Skin epidermis (tissue), 12 donors: ENCODE measurements at regions not wholly inside any gene's neighbourhood (a gene's known extent, or its start where the extent isn't known, plus 50 kb on each side); places are given as distances from the start of the nearest gene placed in this dataset.
"Not testable (repeated sequence)": the region's sequence is repeated elsewhere in the genome, so short reads cannot be mapped to it uniquely, and the experiment has no call there.

ENCODE experiments used
- H3K27ac ChIP-seq, 21 experiments: fragments of 200-600 bp; sonication (generic) in 11 of 21; one replicate each; pipeline ENCODE4 v1.5.0; 2020; ENCODE audit warnings: mild to moderate bottlenecking in 3 of 21, inconsistent platforms in 2 of 21, moderate library complexity in 2 of 21
- H3K4me3 ChIP-seq, 7 experiments: fragments of 200-600 bp; sonication (generic) in 2 of 7; one replicate each; pipeline ENCODE4 v1.5.0; 2020; ENCODE audit warnings: inconsistent platforms in 2 of 7, mild to moderate bottlenecking in 2 of 7, moderate library complexity in 1 of 7

DNA sequence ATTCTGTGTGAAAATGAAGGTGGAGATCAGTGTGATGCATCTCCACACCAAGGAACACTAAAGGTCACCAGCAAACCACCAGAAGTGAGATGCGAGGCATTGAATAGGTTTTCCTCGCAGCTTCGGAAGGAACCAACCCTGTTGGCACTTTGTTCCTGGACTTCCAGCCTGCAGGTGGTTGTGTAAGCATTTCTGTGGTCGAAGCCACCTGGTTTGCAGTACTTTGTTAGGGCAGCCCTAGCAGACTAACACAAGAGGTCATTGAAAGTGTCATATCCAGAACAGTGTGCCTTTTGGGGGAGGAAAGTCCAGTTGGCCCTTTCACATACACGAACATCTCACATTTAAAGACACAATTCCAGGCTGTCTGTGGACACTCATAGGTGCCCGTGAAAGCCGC, 237.2 kb upstream of the PLGLB1 start:
- not testable (repeated sequence) for H3K4me3 ChIP-seq, H3K27ac ChIP-seq

DNA sequence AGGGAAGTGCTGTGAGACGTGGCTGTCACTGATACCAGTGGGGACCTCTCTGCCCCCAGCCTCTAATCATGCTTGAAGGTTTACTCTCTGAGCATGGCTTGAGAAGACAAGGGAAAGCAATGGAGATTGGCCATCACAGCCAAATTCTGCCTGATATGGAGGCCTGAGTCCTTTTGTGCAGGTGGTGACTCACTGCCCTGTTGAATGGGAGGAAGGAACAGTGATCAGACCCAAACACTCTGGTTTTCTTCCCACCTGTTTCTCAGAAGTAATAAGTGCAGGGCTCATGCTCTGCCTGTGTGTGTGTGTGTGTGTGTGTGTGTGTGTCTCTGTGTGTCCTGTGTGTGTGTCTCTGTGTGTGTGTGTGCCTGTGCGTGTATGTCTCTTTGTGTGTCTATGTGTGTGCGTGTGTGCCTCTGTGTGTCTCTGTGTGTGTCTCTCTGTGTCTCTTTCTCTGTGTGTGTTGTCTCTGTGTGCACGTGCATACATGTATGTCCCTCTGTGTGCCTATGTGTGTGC, 240.6 kb upstream of the PLGLB1 start:
- not testable (repeated sequence) for H3K4me3 ChIP-seq, H3K27ac ChIP-seq

DNA sequence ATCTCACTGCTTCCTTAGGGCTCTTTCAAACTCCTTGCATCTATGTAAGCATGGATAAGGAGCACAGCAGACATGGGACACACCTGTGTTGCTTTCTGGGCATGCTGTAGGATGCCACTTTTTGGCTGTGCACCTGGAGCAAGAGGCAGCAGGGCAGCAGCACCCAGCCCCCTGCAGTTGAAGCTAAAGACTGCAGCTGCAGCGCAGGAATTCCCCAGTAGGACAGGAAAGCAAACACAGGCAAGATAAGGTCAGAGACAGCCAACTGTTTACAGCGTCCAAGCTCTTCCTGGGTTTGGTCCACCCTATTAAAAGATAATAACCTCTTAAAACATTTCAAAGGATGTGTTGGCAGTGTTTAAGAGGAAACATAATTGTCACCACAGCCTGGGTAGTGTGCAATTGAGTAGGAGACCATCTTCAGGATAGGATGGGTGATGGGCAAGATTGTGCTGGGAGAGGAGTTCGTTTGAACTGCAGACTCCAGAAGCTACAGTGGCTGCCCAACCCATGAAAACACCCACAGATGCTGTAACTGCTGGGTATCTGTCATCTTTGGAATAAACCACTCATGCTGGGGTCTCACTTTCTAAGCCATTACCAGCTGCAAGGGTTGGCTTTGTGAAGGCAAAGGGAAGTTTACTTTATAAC, 242.3 kb upstream of the PLGLB1 start:
- H3K27ac ChIP-seq, H3K4me3 ChIP-seq: not testable (repeated sequence)

DNA sequence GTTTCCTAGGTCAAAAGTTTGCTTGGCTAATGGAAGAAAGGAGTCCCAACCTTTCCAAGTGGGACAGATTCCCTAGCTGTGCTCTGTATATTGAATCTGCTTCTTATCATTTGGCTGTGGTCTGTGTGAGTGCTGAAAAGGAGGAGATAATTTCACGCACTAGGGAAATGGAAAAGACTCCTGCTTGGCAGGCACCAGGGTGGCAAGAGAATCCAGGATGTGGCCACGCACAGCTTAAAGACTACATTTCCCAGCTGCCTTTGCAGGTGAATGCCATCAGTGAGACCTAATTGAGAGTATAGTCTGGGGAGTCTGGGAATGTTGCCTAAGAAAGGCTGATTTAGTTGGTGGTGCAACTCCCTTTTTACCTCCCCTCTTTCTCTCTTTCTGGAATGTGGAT, 253.5 kb upstream of the PLGLB1 start:
- not testable (repeated sequence) for H3K27ac ChIP-seq, H3K4me3 ChIP-seq

DNA sequence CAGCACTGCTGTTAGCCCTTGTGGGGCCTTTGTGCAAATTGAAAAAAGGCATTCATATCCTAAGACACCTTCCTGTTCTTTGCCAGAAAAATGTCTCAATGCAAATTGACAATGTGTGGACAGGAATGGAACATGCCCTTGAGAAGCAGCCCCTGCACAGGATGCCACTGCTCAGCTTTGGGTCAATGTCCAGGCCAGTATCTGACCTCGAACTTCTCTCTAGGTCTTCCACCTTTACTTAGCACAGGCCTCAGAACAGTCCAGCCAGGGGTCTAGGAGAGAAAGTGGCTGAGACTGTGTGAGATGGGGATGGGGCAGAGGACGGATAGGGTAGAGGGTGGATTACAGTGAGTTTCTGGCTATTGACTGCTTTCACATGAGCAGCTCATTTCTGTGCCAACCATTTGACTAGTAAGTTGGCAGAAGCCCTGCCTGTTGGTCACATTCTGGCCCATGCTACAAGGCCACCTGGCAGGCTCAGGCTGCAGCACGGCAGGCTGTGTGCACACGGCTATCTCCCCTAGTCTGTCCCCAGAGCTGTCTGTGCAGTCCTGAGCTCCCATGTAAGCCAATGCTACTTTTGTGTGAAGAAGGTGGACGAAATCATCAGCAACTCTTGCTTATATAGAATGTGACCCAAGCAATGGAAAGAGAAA, 254.5 kb upstream of the PLGLB1 start:
- not testable (repeated sequence) for H3K27ac ChIP-seq, H3K4me3 ChIP-seq

DNA sequence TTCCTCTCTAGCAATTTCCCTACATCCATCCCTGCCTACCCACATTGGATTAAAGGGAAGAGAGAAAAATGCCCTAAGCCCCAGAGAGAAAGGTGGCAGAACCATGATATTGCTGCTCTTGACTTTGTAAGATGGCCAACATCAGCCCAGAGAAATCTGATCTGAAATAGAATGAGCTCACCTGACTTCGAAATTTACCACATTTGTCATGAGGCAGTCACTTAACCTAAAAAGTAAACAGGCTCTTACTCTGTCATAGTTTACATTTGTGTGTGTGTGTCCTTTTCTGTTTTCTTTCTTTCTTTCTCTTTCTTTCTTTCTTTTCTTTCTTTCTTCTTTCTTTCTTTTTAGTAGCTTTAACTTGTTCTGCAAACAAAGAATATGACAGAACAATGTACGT, 255.0 kb upstream of the PLGLB1 start:
- H3K27ac ChIP-seq, H3K4me3 ChIP-seq: not testable (repeated sequence)

DNA sequence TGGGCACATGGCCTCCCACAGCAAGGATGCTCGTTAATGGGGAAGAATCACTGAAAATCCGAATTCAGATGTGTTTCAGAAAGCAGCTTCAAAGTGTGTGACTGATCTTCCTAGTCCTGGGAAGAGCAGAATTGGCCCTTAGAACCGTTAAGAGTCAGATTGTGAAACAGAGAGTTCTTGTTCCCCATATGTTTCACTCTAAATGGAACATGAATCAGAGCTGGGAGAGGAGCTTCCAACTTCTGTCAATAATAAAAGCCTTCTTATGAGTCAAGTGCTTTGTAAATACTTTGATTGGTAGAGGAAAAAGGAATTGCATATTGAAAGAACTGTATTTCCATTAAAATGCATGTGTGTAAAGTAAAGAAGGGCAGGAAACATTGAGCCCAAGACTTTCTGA, 256.1 kb upstream of the PLGLB1 start:
- not testable (repeated sequence) for H3K27ac ChIP-seq, H3K4me3 ChIP-seq

DNA sequence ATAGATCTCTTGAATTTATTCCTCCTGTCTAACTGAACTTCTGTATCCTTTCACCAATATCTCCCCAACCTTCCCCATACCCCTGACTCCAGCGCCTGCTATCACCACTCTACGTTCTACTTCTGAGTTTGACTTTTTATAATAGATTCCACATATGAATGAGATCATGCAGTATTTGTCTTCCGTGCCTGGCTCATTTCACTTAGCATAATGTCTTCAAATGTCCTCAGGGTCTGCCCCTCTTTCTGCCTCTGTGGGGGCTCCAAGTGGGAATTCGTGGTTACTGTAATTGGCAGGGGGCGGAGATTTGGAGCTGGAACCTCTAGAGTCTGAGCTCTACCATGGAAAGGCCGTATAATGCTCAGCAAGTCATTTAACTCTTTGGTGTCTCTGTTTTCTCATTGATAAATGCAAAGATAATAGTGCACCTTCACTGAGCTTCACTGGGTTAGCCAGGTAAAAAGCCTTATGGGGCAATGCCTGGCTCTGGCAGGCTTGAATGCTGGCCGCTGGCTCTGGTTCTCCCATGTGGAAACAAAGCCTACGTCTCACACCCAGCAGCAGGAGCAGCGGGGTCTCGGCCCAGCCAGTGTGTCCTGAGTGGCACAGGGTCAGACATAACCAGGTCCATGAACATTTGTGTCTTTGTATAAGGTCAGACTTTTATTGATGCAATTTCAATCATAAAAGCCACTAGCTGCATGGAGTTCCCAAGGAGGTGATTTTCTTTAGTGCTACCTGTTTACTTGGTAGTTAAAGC, 259.1 kb upstream of the PLGLB1 start:
- not testable (repeated sequence) for H3K4me3 ChIP-seq, H3K27ac ChIP-seq

DNA sequence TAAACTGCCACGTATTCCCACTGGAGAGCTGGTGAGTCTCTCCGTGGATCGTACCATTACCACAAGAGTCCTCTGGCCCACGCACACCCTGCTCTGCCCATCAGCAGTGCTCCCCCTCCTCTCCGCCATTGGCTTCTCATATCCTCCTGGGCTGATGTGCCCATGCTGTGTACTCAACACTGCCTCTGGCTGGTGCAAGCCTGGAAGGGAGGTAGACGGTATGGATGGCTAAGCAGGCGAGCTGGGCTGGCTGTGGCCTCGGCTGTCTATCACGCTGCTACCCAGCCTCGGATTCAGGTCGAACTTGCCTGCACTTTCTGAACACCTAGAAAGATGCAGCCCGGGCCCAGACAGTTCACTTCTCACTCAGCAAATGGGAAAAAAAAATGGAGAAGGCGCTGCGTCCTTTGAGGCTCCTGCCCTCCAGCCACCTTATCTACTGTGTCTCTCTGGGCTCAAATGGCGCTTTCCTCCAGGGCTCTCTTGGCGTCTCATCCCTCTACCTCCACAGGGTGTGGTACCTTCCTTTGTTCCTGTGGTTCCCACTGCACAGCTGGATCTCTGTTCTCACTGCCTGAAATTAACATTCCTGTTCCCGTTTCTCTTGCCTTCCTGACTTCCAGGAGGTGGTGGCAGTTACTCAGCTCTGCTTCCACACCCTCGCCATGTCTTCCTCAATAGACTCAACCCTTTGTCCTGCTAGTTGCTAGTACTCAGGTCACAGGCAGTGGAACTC, 262.3 kb upstream of the PLGLB1 start:
- H3K27ac ChIP-seq, H3K4me3 ChIP-seq: not testable (repeated sequence)

DNA sequence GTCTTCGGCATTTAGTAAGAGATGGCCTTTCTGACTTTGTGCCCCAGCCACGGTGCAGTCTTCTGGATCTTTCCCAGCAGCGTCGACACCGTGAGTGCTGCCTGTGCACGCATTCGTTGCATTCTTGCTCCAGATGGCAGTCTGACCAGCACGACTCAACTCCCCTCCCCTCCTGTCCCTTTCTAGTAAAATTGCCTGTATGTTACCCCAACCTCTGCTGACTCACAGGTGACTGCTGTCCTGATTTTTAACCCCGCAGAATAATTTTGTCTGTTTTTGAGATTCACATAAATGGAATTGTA, 262.8 kb upstream of the PLGLB1 start:
- not testable (repeated sequence) for H3K4me3 ChIP-seq, H3K27ac ChIP-seq

DNA sequence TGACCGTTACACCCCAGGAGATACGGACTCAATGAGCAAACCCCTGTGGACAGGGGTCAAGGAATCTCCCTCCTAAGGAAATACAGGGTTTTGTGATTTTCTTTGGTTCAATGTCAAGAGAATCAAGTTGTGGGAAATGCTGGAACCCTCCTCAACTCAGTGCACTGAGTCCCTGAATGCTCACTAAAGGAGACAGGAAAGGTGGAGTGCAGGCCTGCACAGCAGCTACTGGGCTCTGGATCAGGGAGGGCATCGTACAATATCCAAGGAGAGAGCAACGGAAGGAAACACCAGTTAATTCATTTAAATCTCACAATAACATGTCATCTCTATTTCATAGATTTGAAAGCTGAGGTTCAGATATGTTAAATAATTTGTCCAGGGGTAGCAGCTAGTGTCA, 263.5 kb upstream of the PLGLB1 start:
- not testable (repeated sequence) for H3K27ac ChIP-seq, H3K4me3 ChIP-seq

DNA sequence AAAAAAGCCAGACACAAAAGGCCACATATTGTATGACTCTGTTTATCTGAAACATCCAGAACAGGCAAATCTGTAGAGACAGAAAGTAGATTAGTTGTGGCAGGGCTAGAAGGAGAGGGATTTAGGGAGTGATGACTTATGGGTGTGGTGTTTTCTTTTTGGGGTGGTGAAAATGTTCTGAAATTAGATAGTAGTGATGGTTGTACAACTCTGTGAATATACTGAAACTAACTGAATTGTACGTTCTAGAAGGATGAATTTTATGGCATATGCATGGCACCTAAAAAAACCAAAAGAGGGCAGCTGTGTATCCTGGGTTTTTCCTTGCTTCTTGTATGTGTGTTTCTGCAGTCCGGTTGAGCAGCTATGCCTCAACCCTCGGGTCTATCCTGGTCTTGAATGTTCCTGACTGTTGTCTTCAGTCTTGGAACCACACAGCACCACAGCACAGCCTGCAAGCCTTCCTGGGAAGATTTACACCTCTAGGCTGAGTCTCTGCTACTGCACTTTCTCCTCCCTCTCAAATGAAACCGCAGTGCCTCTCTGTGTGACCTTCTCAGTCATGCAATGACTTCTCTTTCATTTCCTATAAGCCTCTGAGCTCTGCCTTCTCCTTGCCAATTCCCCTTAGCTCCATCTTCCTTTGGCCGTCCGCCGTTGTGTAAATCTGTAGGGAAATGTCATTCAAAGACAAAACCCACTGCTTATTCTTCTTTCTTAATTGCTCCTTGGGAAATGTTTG, 269.1 kb upstream of the PLGLB1 start:
- H3K4me3 ChIP-seq, H3K27ac ChIP-seq: not testable (repeated sequence)

DNA sequence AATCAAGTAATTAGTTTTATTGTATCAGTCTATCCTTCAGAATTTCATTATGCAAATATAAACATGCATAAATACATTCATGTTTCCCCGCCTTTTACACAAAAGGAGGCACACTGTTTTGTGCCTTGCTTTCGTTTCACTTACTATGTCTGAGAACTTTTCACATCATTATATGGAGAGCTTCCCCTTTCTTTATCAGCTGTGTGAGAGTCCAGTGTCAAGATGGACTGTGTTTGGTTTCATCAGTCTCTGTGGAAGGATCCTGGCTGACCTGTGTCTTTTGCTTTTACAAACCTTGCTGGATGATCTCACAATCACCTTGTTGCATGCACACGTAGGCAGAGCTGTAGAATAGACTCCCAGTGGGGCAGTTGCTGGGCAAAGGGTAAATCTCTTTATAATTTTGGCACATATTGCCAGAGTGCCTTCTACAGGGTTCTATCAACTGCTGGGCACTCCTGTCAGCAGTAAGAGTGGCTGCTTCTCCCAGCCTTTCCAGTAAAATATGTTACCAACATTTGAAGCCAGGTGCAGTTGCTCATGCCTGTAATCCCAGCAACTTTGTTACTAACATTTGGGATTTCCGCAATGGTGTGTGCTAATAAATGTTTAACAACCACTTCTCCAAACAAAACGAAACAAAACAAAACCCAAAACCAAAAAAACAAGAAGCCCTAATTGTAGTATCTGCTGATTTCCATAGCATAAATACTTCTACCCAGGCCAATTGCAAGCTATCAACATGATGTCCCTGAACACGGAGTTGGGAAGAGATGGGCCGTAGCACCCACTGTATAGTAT, 270.0 kb upstream of the PLGLB1 start:
- not testable (repeated sequence) for H3K27ac ChIP-seq, H3K4me3 ChIP-seq

DNA sequence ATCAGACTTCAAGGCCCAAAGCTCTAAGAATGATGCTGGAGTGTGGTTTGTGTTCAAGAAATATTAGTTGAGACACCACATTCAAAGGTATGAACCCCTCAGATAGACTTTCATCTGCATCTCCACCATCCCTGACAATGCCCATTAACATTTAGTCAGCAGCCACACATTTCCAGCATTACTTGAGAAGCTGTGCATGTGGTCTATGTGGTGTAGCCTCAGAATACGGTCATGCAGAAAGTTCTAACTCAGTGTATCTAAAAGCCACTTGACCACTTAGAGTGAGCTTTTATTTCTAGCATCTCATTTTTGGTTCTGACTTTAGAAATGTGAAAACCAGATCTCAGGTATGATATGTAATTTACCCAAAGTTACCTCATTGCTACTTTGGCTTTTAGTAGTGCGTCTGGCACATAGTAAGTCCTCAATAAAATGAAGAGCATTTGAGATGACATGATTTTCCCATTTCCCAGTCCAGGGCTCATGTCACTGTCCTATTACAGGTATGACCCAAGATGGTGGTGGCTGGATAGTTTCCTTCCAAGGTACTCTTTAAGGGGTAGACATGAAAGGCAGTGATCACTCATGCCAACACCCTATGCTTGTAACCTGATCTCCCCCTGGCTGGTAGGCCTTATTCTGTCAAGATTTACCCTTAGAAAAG, 272.4 kb upstream of the PLGLB1 start:
- not testable (repeated sequence) for H3K4me3 ChIP-seq, H3K27ac ChIP-seq

DNA sequence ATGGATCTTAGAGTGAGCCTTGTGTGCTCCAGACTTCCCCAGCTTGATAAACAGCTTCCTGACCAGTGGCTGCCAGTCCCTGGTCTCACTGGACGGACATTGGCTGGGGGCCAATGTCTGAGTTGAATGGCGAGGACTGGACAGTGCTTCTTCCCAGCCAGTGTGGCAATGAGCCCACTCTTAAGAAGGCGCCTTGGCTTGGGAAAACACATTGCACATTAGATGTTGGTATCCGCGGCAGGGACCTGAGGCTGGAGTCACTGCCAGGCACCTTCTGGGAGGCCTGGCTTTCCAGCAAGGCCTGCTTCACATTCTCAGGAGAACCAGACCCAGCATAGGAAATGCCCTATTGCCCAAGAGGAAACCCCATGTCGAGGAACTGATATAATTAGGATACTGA, 273.5 kb upstream of the PLGLB1 start:
- H3K27ac ChIP-seq, H3K4me3 ChIP-seq: not testable (repeated sequence)

DNA sequence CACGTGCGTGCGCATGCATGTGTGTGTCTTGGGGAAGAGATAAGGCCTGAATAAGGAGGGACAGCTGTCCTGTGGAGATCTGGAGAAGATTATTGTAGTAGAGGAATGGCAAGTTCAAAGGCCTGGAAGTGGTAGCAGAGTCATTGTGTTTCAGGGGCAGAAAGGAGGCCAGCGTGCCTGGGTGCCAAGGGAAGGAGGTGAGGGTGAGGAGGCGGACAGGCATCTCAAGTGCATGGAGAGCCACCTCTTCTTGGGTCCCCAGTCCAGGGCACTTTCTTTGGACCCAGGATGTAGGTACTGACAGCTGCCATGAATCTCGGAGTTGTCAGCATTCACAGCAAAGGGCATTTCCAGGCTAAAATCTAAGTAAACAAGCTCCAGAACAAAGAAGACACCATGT, 279.7 kb upstream of the PLGLB1 start:
- H3K4me3 ChIP-seq, H3K27ac ChIP-seq: not testable (repeated sequence)

DNA sequence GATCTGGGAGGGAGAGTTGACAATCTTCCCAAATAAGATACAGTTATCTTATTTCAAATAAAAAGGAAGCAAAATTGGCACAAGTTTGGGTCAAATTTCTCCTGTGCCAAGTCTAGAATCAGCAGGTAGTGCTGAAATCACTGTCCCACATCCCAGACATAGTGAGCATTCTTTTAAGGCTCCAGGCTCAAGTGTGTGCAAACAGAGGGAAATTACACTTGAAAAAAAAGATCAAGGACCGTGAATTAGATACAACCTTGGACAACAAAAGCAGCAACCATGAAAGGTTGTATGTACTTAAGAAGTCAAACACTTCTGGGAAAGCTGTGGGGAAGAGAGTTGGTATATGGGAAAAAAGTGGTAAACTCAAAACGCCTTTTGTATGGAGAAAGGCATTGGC, 280.2 kb upstream of the PLGLB1 start:
- H3K27ac ChIP-seq, H3K4me3 ChIP-seq: not testable (repeated sequence)

DNA sequence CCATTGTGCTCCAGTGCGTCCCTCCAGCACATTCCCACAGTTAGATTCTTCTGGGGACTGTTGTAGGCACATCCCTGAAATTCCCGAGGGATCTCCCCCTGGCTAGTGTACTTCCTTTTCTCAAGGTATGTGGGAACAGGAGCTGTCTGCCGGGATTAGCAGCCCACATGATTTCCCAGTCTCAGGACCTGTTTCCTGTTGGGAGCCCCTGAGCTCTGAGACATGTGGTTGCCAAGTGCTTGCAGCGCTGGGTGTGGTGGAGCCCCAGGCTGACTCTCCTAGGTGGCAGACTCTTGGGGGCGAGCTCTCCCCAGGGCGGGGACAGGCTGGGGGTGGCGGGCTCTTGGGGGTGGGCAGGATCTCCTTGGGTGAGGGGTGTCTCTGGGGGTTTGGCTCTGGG, 287.0 kb upstream of the PLGLB1 start:
- not testable (repeated sequence) for H3K27ac ChIP-seq, H3K4me3 ChIP-seq

DNA sequence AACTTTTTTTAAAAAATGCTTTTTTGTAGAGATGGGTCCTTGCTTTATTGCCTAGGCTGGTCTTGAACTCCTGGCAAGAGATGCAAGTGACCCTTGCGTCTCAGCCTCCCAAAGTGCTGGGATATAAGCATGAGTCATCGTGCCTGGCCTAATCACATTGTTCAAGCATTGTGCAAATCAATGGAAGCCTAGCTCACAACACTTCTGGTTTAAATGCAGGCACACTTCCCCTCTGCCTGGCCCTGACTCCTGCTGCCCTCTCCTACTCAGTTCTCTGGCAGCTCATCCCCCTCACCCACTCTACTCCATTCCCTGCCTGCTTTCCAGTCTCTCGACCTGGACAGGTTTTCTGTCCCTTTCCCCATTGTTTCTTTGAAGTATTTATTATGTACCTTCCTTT, 288.1 kb upstream of the PLGLB1 start:
- H3K4me3 ChIP-seq, H3K27ac ChIP-seq: not testable (repeated sequence)
